GM12878 (cell line): ENCODE measurements at regions not wholly inside any gene's neighbourhood (a gene's known extent, or its start where the extent isn't known, plus 50 kb on each side); places are given as distances from the start of the nearest gene placed in this dataset.

ENCODE experiments used
- ATAC-seq: fragments of 200-7000 bp; cut with Tn5 transposase; 3 replicates; pipeline ENCODE4 v1.9.1; 2020; ENCODE audit warnings: mild to moderate bottlenecking, moderate library complexity
- BruUV-seq: library from RNA; stranded (reverse); fragments of 400-500 nt; replicated peaks from 2 replicates; lab custom pipeline; 2021; lab: Mats Ljungman, UMichigan
- CTCF ChIA-PET: fragments of 300-600 bp; sonication (Branson Sonifier 250); formaldehyde crosslinking; extraction: SDS; loops from one replicate; lab custom pipeline; 2021; ENCODE audit warnings: inconsistent platforms; lab: Yijun Ruan, JAX
- POLR2A ChIA-PET: fragments of 350-600 bp; formaldehyde crosslinking; extraction: SDS; loops from one replicate; lab custom pipeline; 2021; ENCODE audit warnings: inconsistent platforms; lab: Charles Lee
- RAD21 ChIA-PET: fragments of 300-600 bp; sonication (Branson Sonifier 250); formaldehyde crosslinking; loops from one replicate; lab custom pipeline; 2023; ENCODE audit warnings: antibody characterized with exemption; ENCODE audit not compliant: unreplicated experiment; lab: Charles Lee
- SMC1A ChIA-PET: fragments of 300-600 bp; sonication (Branson Sonifier 250); formaldehyde crosslinking; loops from one replicate; lab custom pipeline; 2023; ENCODE audit not compliant: unreplicated experiment, uncharacterized antibody; lab: Charles Lee
- DNase-seq: peaks from one replicate; pipeline ENCODE4 v3.0.0-alpha.2; 2011; ENCODE audit warnings: low read depth, low spot score
- FAIRE-seq: peaks from 3 replicates; lab custom pipeline; 2011; peaks lifted over from hg19 to GRCh38; lab: Jason Lieb, UNC
- H2AFZ ChIP-seq: 2 replicates; pipeline ENCODE4 v1.6.0; 2011; ENCODE audit warnings: low read depth, low read length, control low read depth; ENCODE audit not compliant: control insufficient read depth
- H3K27ac ChIP-seq: 2 replicates; pipeline ENCODE4 v1.5.1; 2011; ENCODE audit warnings: control low read depth; ENCODE audit not compliant: control insufficient read depth, insufficient read depth
- H3K27me3 ChIP-seq, 2 experiments: replicated peaks in 1 of 2; 2 replicates each; pipeline versions ENCODE4 v1.6.0 to v1.6.1; 2011; ENCODE audit warnings: low read length in 1 of 2; ENCODE audit not compliant: control insufficient read depth in 2 of 2, insufficient read depth in 2 of 2
- H3K36me3 ChIP-seq, 2 experiments: 2 replicates each; pipeline ENCODE4 v1.5.1; 2011; ENCODE audit warnings: low read length in 1 of 2; ENCODE audit not compliant: control insufficient read depth in 2 of 2, insufficient read depth in 2 of 2
- H3K4me1 ChIP-seq: 2 replicates; pipeline ENCODE4 v1.6.1; 2011; ENCODE audit warnings: mild to moderate bottlenecking, low read length, moderate library complexity, mixed read lengths; ENCODE audit not compliant: control insufficient read depth, insufficient read depth
- H3K4me2 ChIP-seq: 2 replicates; pipeline ENCODE4 v1.6.0; 2011; ENCODE audit warnings: control low read depth; ENCODE audit not compliant: control insufficient read depth, insufficient read depth
- H3K4me3 ChIP-seq: fragments of 200-600 bp; sonication (generic); 2 replicates; pipeline ENCODE4 v1.5.1; 2016
- H3K79me2 ChIP-seq: 2 replicates; pipeline ENCODE4 v1.6.0; 2011; ENCODE audit warnings: low read length; ENCODE audit not compliant: control insufficient read depth, insufficient read depth
- H3K9ac ChIP-seq: 2 replicates; pipeline ENCODE4 v1.8.0; 2011; ENCODE audit warnings: low read length, control low read depth, mixed read lengths; ENCODE audit not compliant: control insufficient read depth, insufficient read depth
- H3K9me3 ChIP-seq: replicated peaks from 3 replicates; pipeline ENCODE4 v1.5.1; 2011; ENCODE audit warnings: mild to moderate bottlenecking, low read length; ENCODE audit not compliant: control insufficient read depth, insufficient read depth
- H4K20me1 ChIP-seq: 2 replicates; pipeline ENCODE4 v1.6.0; 2011; ENCODE audit not compliant: control insufficient read depth, insufficient read depth
- CHD2 ChIP-seq: IDR thresholded peaks from 2 replicates; pipeline ENCODE4 v1.6.1; 2011; ENCODE audit warnings: low read depth, low read length, improper control_type of control experiment, borderline replicate concordance
- EGR1 ChIP-seq, 2 experiments: IDR thresholded peaks; 1 replicate in 1 of 2; 2 replicates in 1 of 2; pipeline ENCODE4 v1.6.1; 2011 to 2012; ENCODE audit warnings: low read depth in 2 of 2, low read length in 2 of 2, borderline replicate concordance in 1 of 2, mild to moderate bottlenecking in 1 of 2, moderate library complexity in 1 of 2
- MYC ChIP-seq: IDR thresholded peaks from 2 replicates; pipeline ENCODE4 v1.6.1; 2011; ENCODE audit warnings: mild to moderate bottlenecking, low read length, moderate library complexity, inconsistent platforms; ENCODE audit not compliant: insufficient read depth, insufficient replicate concordance, insufficient read length, severe bottlenecking
- PAX8 ChIP-seq: fragments of 450-650 bp; IDR thresholded peaks from 2 replicates; pipeline ENCODE4 v1.6.1; 2017; ENCODE audit warnings: mild to moderate bottlenecking, moderate library complexity
- ZNF24 ChIP-seq: fragments of 450-650 bp; IDR thresholded peaks from 2 replicates; pipeline ENCODE4 v1.6.1; 2017; ENCODE audit warnings: antibody characterized with exemption, mild to moderate bottlenecking
- WGBS: methylation state at CpG from one replicate; pipeline ENCODE4 v1.1.6; 2016; ENCODE audit warnings: low lambda C conversion rate; ENCODE audit not compliant: insufficient replicate concordance, insufficient coverage; ENCODE audit errors: missing lambda C conversion rate; 5-methylcytosine and 5-hydroxymethylcytosine counted together
- in situ Hi-C: fragments of 300-500 bp; cut with MboI; formaldehyde crosslinking; loops from 9 replicates; pipeline ENCODE4 v1.14.3; 2018; ENCODE audit warnings: mixed read lengths
- intact Hi-C: fragments of 100-400 bp; cut with micrococcal nuclease; formaldehyde crosslinking; loops from one replicate; pipeline ENCODE4 v1.14.2; 2022; ENCODE audit not compliant: unreplicated experiment
- TF ChIP-seq, protein P1 (sequence below): fragments of 450-650 bp; formaldehyde crosslinking; IDR thresholded peaks from 2 replicates; pipeline ENCODE4 v1.4.0; 2020; ENCODE audit warnings: mild to moderate bottlenecking, moderate library complexity

DNA sequence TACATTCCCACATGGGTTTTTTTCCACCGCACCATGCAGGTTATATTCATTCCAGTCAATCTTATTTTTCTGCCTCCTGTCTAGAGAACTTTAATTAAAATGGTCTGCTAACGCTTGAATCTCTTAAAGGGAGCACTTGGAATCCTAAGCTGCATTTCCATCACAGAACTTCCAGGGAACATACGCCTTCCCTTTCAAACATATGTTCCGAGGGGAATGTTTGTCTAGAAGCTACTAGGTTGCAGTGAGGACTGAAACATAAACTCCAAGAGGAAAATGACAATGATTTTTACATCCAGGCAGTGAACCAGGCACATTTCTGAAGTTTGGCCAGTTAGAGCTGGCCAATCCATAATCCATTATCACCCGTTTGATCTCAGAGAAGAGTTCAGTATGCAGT, 375.5 kb upstream of the NRP1 start:
- no peak overlapping the region for H3K4me2 ChIP-seq
- CTCF ChIA-PET, result interaction anchor here (0.6 kb wide), 1 partner anchor 887 kb away, joined by 3 read pairs; no protein-coding TSS in a partner anchor
- H4K20me1 ChIP-seq, result no peaks in the 10 kb centered on the region
- H3K27ac ChIP-seq, result no peak overlapping the region
- H3K27me3 ChIP-seq, result no peaks in the 10 kb centered on the region
- POLR2A ChIA-PET, result no interaction called here
- TF ChIP-seq ZNF24 (no peak), EGR1 (IDR thresholded peaks at IDR 0.05; ENCODE audit: borderline replicate concordance in 1 of 2, low read depth in 2 of 2, low read length in 2 of 2) (no peak), CHD2 (no peak), MYC (no peak), PAX8 (no peak)
- TF ChIP-seq, protein P1, sequence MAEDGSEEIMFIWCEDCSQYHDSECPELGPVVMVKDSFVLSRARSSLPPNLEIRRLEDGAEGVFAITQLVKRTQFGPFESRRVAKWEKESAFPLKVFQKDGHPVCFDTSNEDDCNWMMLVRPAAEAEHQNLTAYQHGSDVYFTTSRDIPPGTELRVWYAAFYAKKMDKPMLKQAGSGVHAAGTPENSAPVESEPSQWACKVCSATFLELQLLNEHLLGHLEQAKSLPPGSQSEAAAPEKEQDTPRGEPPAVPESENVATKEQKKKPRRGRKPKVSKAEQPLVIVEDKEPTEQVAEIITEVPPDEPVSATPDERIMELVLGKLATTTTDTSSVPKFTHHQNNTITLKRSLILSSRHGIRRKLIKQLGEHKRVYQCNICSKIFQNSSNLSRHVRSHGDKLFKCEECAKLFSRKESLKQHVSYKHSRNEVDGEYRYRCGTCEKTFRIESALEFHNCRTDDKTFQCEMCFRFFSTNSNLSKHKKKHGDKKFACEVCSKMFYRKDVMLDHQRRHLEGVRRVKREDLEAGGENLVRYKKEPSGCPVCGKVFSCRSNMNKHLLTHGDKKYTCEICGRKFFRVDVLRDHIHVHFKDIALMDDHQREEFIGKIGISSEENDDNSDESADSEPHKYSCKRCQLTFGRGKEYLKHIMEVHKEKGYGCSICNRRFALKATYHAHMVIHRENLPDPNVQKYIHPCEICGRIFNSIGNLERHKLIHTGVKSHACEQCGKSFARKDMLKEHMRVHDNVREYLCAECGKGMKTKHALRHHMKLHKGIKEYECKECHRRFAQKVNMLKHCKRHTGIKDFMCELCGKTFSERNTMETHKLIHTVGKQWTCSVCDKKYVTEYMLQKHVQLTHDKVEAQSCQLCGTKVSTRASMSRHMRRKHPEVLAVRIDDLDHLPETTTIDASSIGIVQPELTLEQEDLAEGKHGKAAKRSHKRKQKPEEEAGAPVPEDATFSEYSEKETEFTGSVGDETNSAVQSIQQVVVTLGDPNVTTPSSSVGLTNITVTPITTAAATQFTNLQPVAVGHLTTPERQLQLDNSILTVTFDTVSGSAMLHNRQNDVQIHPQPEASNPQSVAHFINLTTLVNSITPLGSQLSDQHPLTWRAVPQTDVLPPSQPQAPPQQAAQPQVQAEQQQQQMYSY, result no peak
- no peak overlapping the region for H2AFZ ChIP-seq
- in situ Hi-C loops (no loop called here), intact Hi-C loops (no loop called here)
- no TSS peak for BruUV-seq
- ATAC-seq, result no peak
- H3K79me2 ChIP-seq, result no peaks in the 10 kb centered on the region
- no peak overlapping the region for H3K4me3 ChIP-seq
- H3K36me3 ChIP-seq, result no peaks in the 10 kb centered on the region
- SMC1A ChIA-PET, result interaction anchor here (0.8 to 1.6 kb wide), 3 partner anchors 33 to 493 kb away, joined by 3 to 7 read pairs (median 3); no protein-coding TSS in a partner anchor
- H3K9ac ChIP-seq, result no peak overlapping the region
- RAD21 ChIA-PET, result no interaction called here
- H3K4me1 ChIP-seq, result no peaks in the 10 kb centered on the region
- DNase-seq, result no peak
- FAIRE-seq, result no peak
- no peaks in the 10 kb centered on the region for H3K9me3 ChIP-seq
- 35% methylated on average over 5 of the region's 5 CpGs for WGBS
